Muscle layer of colon (tissue), 2 donors: ENCODE measurements at regions not wholly inside any gene's neighbourhood (a gene's known extent, or its start where the extent isn't known, plus 50 kb on each side); places are given as distances from the start of the nearest gene placed in this dataset.

Experiments
- H3K27ac ChIP-seq: one replicate; pipeline ENCODE4 v1.7.0; 2013; ENCODE audit warnings: low read depth, mild to moderate bottlenecking, low read length, moderate library complexity
- H3K27me3 ChIP-seq, 2 donors: one replicate each; pipeline ENCODE4 v1.7.0; 2013; ENCODE audit warnings: low read length in 2 of 2, mild to moderate bottlenecking in 2 of 2; ENCODE audit not compliant: insufficient read depth in 2 of 2, control insufficient read depth in 1 of 2
- H3K36me3 ChIP-seq: one replicate; pipeline ENCODE4 v1.7.0; 2013; ENCODE audit warnings: mild to moderate bottlenecking, low read length; ENCODE audit not compliant: insufficient read depth
- H3K4me1 ChIP-seq: one replicate; pipeline ENCODE4 v1.7.0; 2013; ENCODE audit warnings: mild to moderate bottlenecking, low read length; ENCODE audit not compliant: insufficient read depth
- H3K4me3 ChIP-seq, 2 donors: one replicate each; pipeline ENCODE4 v1.7.0; 2013; ENCODE audit warnings: low read length in 2 of 2, low read depth in 1 of 2, mild to moderate bottlenecking in 1 of 2, moderate library complexity in 1 of 2
- H3K9ac ChIP-seq: one replicate; pipeline ENCODE4 v1.7.0; 2013; ENCODE audit warnings: low read length
- H3K9me3 ChIP-seq: one replicate; pipeline ENCODE4 v1.7.0; 2013; ENCODE audit warnings: mild to moderate bottlenecking, low read length
- donor health status: abdominal sarcoma.
- donor health status: Adenocarcinoma of cecum.

DNA sequence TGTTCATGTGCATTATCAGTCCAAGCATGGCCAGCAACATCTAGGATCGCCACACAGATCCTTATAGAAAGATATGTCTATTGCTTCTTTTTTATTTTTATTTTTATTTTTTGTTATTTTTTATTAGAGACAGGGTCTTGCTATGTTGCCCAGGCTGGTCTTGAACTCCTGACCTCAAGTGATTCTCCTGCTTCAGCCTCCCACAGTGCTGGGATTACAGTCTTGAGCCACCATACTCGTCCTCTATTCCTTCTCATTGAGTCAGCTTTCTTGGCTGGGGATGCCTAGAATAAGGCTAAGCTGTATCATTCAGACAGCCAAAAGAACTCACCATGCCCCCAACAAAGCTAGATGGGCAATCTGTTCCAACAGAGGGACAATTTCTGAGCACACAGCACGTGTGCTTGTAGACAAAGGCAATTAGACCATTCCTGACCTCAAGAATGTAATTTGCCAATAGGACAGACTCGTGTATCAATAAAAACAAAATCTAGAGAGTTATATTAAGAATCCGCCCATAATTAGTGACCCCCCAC is 264.0 kb upstream of the NEBL start:
- Histone ChIP-seq H3K4me1 (no peaks in the 10 kb centered on the region), H3K27me3 (no peaks in the 10 kb centered on the region), H3K36me3 (no peaks in the 10 kb centered on the region), H3K9ac (no peak overlapping the region), H3K27ac (no peak overlapping the region), H3K9me3 (no peaks in the 10 kb centered on the region), H3K4me3 (no peak overlapping the region)

DNA sequence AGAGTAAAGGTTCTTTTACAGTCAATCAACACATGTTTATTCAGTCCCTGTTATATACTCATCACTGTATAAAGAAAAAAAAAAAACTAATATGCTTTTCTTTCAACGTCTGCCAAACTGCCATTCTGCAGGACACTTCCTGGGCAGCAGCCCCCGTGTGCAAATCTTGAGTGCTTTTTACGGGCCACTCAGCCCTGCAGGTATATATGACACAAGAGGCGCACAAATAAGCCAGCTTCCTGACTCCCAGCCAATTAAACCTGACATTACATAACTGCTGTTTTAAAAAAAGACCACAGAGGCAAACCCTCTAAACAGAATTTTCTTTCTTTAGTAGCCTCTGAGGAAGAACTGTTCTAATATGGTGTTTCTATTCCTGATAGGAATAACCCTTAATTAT is 263.0 kb upstream of the NEBL start:
- Histone ChIP-seq H3K9me3 (no peaks in the 10 kb centered on the region), H3K27ac (no peak overlapping the region), H3K4me1 (no peaks in the 10 kb centered on the region), H3K4me3 (no peak overlapping the region), H3K36me3 (no peaks in the 10 kb centered on the region), H3K9ac (no peak overlapping the region), H3K27me3 (no peaks in the 10 kb centered on the region)

GRCh38 chr10:21159669-21160068 is 262.6 kb upstream of the NEBL start:
- Histone ChIP-seq H3K36me3 (no peaks in the 10 kb centered on the region), H3K4me3 (no peak overlapping the region), H3K4me1 (no peaks in the 10 kb centered on the region), H3K9me3 (no peaks in the 10 kb centered on the region), H3K27ac (no peak overlapping the region), H3K27me3 (no peaks in the 10 kb centered on the region), H3K9ac (no peak overlapping the region)

GRCh38 chr10:21158301-21158700 is 261.2 kb upstream of the NEBL start:
- no peaks in the 10 kb centered on the region for H3K36me3 ChIP-seq
- no peak overlapping the region for H3K9ac ChIP-seq
- no peaks in the 10 kb centered on the region for H3K9me3 ChIP-seq
- no peaks in the 10 kb centered on the region for H3K27me3 ChIP-seq
- no peaks in the 10 kb centered on the region for H3K4me1 ChIP-seq
- no peak overlapping the region for H3K4me3 ChIP-seq
- no peak overlapping the region for H3K27ac ChIP-seq

- no peaks in the 10 kb centered on the region for H3K27me3 ChIP-seq
- no peak overlapping the region for H3K4me3 ChIP-seq
- no peak overlapping the region for H3K27ac ChIP-seq
- H3K36me3 ChIP-seq: no peaks in the 10 kb centered on the region
- no peak overlapping the region for H3K9ac ChIP-seq
- no peaks in the 10 kb centered on the region for H3K4me1 ChIP-seq
- no peaks in the 10 kb centered on the region for H3K9me3 ChIP-seq
Observed at GRCh38 chr10:21157664-21158063, 260.6 kb upstream of the NEBL start.

GRCh38 chr10:21150166-21150565 is 253.1 kb upstream of the NEBL start:
- H3K4me3 ChIP-seq: no peak overlapping the region
- no peaks in the 10 kb centered on the region for H3K9me3 ChIP-seq
- H3K27ac ChIP-seq: no peak overlapping the region
- H3K9ac ChIP-seq: no peak overlapping the region
- no peaks in the 10 kb centered on the region for H3K27me3 ChIP-seq
- H3K4me1 ChIP-seq: no peaks in the 10 kb centered on the region
- H3K36me3 ChIP-seq: no peaks in the 10 kb centered on the region

DNA sequence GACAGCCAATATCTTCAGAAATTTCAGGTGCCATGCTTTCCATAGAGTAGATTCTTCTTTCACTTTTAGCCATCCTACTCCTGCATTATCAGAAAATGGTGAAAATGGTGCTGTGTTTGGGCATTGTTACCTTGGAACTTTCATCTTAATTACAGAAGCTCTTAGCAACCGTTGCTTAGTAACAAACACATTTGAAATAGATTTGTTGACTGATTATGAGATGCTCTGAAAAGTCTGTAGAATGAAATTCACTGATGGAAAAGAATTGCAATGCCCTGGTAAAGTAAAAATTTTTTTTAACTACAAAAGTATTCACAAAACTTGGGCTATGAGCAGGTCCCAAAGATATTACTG is 249.3 kb upstream of the NEBL start:
- Histone ChIP-seq H3K4me1 (no peaks in the 10 kb centered on the region), H3K36me3 (no peaks in the 10 kb centered on the region), H3K27ac (no peak overlapping the region), H3K27me3 (no peaks in the 10 kb centered on the region), H3K9ac (no peak overlapping the region), H3K9me3 (no peaks in the 10 kb centered on the region), H3K4me3 (no peak overlapping the region)

GRCh38 chr10:21145751-21146435 is 248.8 kb upstream of the NEBL start:
- Histone ChIP-seq H3K9ac (no peak overlapping the region), H3K4me1 (no peaks in the 10 kb centered on the region), H3K36me3 (no peaks in the 10 kb centered on the region), H3K9me3 (no peaks in the 10 kb centered on the region), H3K27ac (no peak overlapping the region), H3K27me3 (no peaks in the 10 kb centered on the region), H3K4me3 (no peak overlapping the region)

DNA sequence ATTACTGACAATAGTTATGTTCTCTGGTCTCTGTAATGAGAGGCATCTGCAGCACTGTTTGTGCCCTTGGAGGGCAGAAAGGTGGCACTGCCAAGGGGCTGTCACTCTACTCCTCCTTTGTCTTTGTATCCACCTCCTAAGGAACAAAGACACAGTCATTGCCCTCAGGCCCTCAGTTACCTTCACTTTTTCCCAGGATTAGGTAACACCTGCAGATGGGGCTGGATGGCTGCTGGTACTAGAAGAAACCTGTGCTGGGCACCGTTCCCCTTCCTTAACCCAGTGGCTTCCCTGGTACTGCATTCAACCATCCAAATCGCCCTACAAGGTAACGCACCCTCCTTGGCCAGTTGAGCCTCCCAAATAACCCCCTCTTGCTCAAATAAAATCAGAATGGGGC is 246.9 kb upstream of the NEBL start:
- H3K9ac ChIP-seq: no peak overlapping the region
- no peak overlapping the region for H3K27ac ChIP-seq
- H3K27me3 ChIP-seq: no peaks in the 10 kb centered on the region
- no peaks in the 10 kb centered on the region for H3K9me3 ChIP-seq
- no peaks in the 10 kb centered on the region for H3K36me3 ChIP-seq
- no peaks in the 10 kb centered on the region for H3K4me1 ChIP-seq
- no peak overlapping the region for H3K4me3 ChIP-seq

- no peak overlapping the region for H3K4me3 ChIP-seq
- no peak overlapping the region for H3K9ac ChIP-seq
- H3K9me3 ChIP-seq: no peaks in the 10 kb centered on the region
- no peaks in the 10 kb centered on the region for H3K27me3 ChIP-seq
- H3K27ac ChIP-seq: no peak overlapping the region
- H3K4me1 ChIP-seq: no peaks in the 10 kb centered on the region
- no peaks in the 10 kb centered on the region for H3K36me3 ChIP-seq
Observed at GRCh38 chr10:21141946-21142492, 244.9 kb upstream of the NEBL start.

- Histone ChIP-seq H3K4me3 (no peak overlapping the region), H3K27me3 (no peaks in the 10 kb centered on the region), H3K4me1 (no peaks in the 10 kb centered on the region), H3K36me3 (no peaks in the 10 kb centered on the region), H3K9me3 (no peaks in the 10 kb centered on the region), H3K27ac (no peak overlapping the region), H3K9ac (no peak overlapping the region)
Observed at GRCh38 chr10:21138769-21139340, 241.7 kb upstream of the NEBL start.
